Erythroblast (primary cell): ENCODE measurements at regions not wholly inside any gene's neighbourhood (a gene's known extent, or its start where the extent isn't known, plus 50 kb on each side); places are given as distances from the start of the nearest gene placed in this dataset.

ENCODE experiments used
- GATA1 ChIP-seq: IDR thresholded peaks from 2 replicates; pipeline ENCODE4 v1.6.1; 2011; ENCODE audit warnings: low read depth, mild to moderate bottlenecking, control low read depth, low read length, moderate library complexity
- POLR2A ChIP-seq: IDR thresholded peaks from 2 replicates; pipeline ENCODE4 v1.6.1; 2011; ENCODE audit warnings: mild to moderate bottlenecking, low read length

GRCh38 chr2:117645458-117645857 is 169.0 kb upstream of the DDX18 start:
- no peak for TF ChIP-seq POLR2A
- no peak for TF ChIP-seq GATA1
